ENCODE measurements at regions not wholly inside any gene's neighbourhood (a gene's known extent, or its start where the extent isn't known, plus 50 kb on each side); places are given as distances from the start of the nearest gene placed in this dataset.

- DNase-seq (ENCODE audit: extremely low read depth, low read depth, low spot score) = no peak
These were observed 65.5 kb downstream of the ADRA2C start for GRCh38 chr4:3831529-3832150.

- DNase-seq (ENCODE audit: extremely low read depth, low read depth, low spot score) = no peak
These were observed 66.5 kb downstream of the ADRA2C start for GRCh38 chr4:3832536-3833220.

- DNase-seq (ENCODE audit: extremely low read depth, low read depth, low spot score) = no peak
These were observed 67.3 kb downstream of the ADRA2C start for GRCh38 chr4:3833326-3833989.

- DNase-seq (ENCODE audit: extremely low read depth, low read depth, low spot score) = no peak
These were observed 68.0 kb downstream of the ADRA2C start for GRCh38 chr4:3834186-3834662.

GRCh38 chr4:3834663-3835521 is 68.7 kb downstream of the ADRA2C start:
- DNase-seq (ENCODE audit: extremely low read depth, low read depth, low spot score) = no peak

GRCh38 chr4:3835527-3836405 is 69.6 kb downstream of the ADRA2C start:
- no peak for DNase-seq (ENCODE audit: extremely low read depth, low read depth, low spot score)

- DNase-seq (ENCODE audit: extremely low read depth, low read depth, low spot score) = no peak
These were observed 70.2 kb downstream of the ADRA2C start for GRCh38 chr4:3836406-3836755.

- DNase-seq (ENCODE audit: extremely low read depth, low read depth, low spot score) = no peak
These were observed 70.8 kb downstream of the ADRA2C start for GRCh38 chr4:3836756-3837601.

- DNase-seq (ENCODE audit: extremely low read depth, low read depth, low spot score) = no peak
These were observed 72.5 kb downstream of the ADRA2C start for GRCh38 chr4:3838437-3839380.

- DNase-seq (ENCODE audit: extremely low read depth, low read depth, low spot score) = no peak
These were observed 79.0 kb downstream of the ADRA2C start for GRCh38 chr4:3845094-3845743.

GRCh38 chr4:3845744-3846429 is 79.7 kb downstream of the ADRA2C start:
- no peak for DNase-seq (ENCODE audit: extremely low read depth, low read depth, low spot score)

- DNase-seq (ENCODE audit: extremely low read depth, low read depth, low spot score) = no peak
These were observed 81.2 kb downstream of the ADRA2C start for GRCh38 chr4:3847211-3847940.

- DNase-seq (ENCODE audit: extremely low read depth, low read depth, low spot score) = no peak
These were observed 82.1 kb downstream of the ADRA2C start for GRCh38 chr4:3848323-3848722.

GRCh38 chr4:3849140-3849539 is 83.0 kb downstream of the ADRA2C start:
- no peak for DNase-seq (ENCODE audit: extremely low read depth, low read depth, low spot score)

- DNase-seq (ENCODE audit: extremely low read depth, low read depth, low spot score) = no peak
These were observed 83.9 kb downstream of the ADRA2C start for GRCh38 chr4:3850128-3850527.

GRCh38 chr4:3851211-3851610 is 85.0 kb downstream of the ADRA2C start:
- DNase-seq (ENCODE audit: extremely low read depth, low read depth, low spot score) = no peak

Data from glomerular endothelial cell (primary cell).